NT2/D1 (cell line): ENCODE measurements at regions not wholly inside any gene's neighbourhood (a gene's known extent, or its start where the extent isn't known, plus 50 kb on each side); places are given as distances from the start of the nearest gene placed in this dataset.
"Not testable (repeated sequence)": the region's sequence is repeated elsewhere in the genome, so short reads cannot be mapped to it uniquely, and the experiment has no call there.

Experiments
- DNase-seq: peaks from one replicate; pipeline ENCODE4 v3.0.0-alpha.2; 2011; ENCODE audit warnings: low read depth, low spot score
- H3K27me3 ChIP-seq: 2 replicates; pipeline ENCODE4 v1.6.0; 2011; ENCODE audit warnings: mild to moderate bottlenecking; ENCODE audit not compliant: insufficient read length, insufficient read depth
- H3K36me3 ChIP-seq: 2 replicates; pipeline ENCODE4 v1.6.1; 2011; ENCODE audit warnings: mild to moderate bottlenecking, low read length, mixed read lengths; ENCODE audit not compliant: insufficient read depth, insufficient read length
- H3K4me1 ChIP-seq: 2 replicates; pipeline ENCODE4 v1.5.1; 2011; ENCODE audit not compliant: insufficient read depth, insufficient read length
- H3K4me3 ChIP-seq: 2 replicates; pipeline ENCODE4 v1.5.1; 2011; ENCODE audit warnings: low read depth; ENCODE audit not compliant: insufficient read length
- H3K9ac ChIP-seq: 2 replicates; pipeline ENCODE4 v1.6.0; 2011; ENCODE audit warnings: low read depth; ENCODE audit not compliant: insufficient read length
- H3K9me3 ChIP-seq: 2 replicates; pipeline ENCODE4 v1.5.1; 2011; ENCODE audit warnings: mild to moderate bottlenecking, low read length; ENCODE audit not compliant: insufficient read depth
- SUZ12 ChIP-seq: IDR thresholded peaks from 2 replicates; pipeline ENCODE4 v1.6.1; 2011; ENCODE audit not compliant: insufficient read length, insufficient read depth; ENCODE audit errors: extremely low read depth
- YY1 ChIP-seq: IDR thresholded peaks from 2 replicates; pipeline ENCODE4 v1.6.1; 2011; ENCODE audit not compliant: insufficient read length, insufficient read depth
- ZNF274 ChIP-seq: IDR thresholded peaks from 2 replicates; pipeline ENCODE4 v1.6.1; 2011; ENCODE audit warnings: mild to moderate bottlenecking, low read depth, low read length

- no peak for TF ChIP-seq YY1
- TF ChIP-seq SUZ12: no peak
- no peak for TF ChIP-seq ZNF274
- no peak for DNase-seq
- no peaks in the 10 kb centered on the region for H3K27me3 ChIP-seq
- H3K36me3 ChIP-seq: no peaks in the 10 kb centered on the region
- H3K9me3 ChIP-seq: no peaks in the 10 kb centered on the region
- no peak overlapping the region for H3K9ac ChIP-seq
- H3K4me1 ChIP-seq: no peaks in the 10 kb centered on the region
- H3K4me3 ChIP-seq: no peak overlapping the region
Measured at GRCh38 chr2:176935543-176936102, 277.0 kb upstream of the HNRNPA3 start.

DNA sequence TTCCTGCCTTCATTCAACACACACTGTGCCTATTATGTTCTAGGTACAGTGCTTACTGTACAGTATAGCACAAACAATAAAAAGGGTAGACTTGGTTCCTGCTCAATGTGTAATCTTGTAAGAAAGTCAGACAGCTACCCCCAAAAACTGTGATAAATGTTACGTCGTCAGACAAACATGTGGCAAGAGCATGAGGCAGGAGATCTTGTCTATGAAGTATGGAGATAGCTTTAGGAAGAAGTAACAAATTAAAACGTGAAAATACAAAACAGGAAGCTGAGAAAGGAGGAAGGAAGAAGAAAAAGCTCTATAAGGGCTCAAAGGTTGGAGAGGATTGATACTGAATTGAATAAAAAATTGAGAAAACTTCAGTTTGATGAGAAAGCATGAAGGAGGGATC, 276.2 kb upstream of the HNRNPA3 start:
- Histone ChIP-seq H3K4me3 (no peak overlapping the region), H3K27me3 (no peaks in the 10 kb centered on the region), H3K4me1 (no peaks in the 10 kb centered on the region), H3K9me3 (no peaks in the 10 kb centered on the region), H3K36me3 (no peaks in the 10 kb centered on the region), H3K9ac (no peak overlapping the region)
- no peak for TF ChIP-seq ZNF274
- TF ChIP-seq SUZ12: no peak
- TF ChIP-seq YY1: no peak
- no peak for DNase-seq

DNA sequence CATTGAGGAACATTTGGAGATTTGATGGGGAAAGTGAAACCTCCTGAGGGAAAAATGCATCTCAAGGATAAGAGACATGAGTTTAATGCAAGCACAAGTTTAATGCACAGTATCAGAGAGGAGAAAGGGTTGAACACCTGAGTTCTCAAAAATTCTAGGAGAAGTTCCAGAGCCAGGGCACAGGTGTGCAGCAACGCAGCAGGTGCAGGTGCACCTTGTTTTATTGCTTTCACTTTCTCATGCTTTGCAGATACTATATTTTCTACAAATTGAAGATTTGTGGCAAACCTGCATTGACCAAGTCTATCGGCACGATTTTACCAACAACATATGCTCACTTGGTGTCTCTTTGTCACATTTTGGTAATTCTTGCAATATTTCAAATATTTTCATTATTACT, 267.6 kb upstream of the HNRNPA3 start:
- H3K9me3 ChIP-seq: no peaks in the 10 kb centered on the region
- no peak overlapping the region for H3K4me3 ChIP-seq
- DNase-seq: no peak
- no peaks in the 10 kb centered on the region for H3K27me3 ChIP-seq
- H3K9ac ChIP-seq: no peak overlapping the region
- H3K4me1 ChIP-seq: no peaks in the 10 kb centered on the region
- TF ChIP-seq SUZ12 (no peak), YY1 (no peak), ZNF274 (no peak)
- no peaks in the 10 kb centered on the region for H3K36me3 ChIP-seq

DNA sequence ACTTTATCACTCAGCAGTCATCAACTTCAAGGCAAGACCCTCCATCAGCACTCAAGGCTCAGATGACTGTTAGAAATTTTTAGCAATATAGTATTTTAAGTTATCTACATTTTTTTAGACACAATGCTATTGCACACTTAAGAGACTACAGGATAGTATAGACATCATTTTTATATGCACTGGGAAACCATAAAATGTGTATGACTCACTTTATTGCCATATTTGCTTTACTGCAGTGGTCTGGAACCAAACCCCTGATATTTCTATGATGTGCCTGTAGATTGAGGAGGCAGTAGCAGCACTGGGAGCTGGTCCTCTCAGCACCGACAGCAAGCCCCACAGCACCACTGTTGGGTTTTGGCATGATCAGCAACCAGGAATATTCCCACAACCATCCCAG, 264.8 kb upstream of the HNRNPA3 start:
- no peak overlapping the region for H3K9ac ChIP-seq
- H3K4me1 ChIP-seq: no peaks in the 10 kb centered on the region
- no peaks in the 10 kb centered on the region for H3K36me3 ChIP-seq
- TF ChIP-seq ZNF274 (no peak), SUZ12 (no peak), YY1 (no peak)
- H3K27me3 ChIP-seq: no peaks in the 10 kb centered on the region
- no peaks in the 10 kb centered on the region for H3K9me3 ChIP-seq
- no peak for DNase-seq
- no peak overlapping the region for H3K4me3 ChIP-seq

DNA sequence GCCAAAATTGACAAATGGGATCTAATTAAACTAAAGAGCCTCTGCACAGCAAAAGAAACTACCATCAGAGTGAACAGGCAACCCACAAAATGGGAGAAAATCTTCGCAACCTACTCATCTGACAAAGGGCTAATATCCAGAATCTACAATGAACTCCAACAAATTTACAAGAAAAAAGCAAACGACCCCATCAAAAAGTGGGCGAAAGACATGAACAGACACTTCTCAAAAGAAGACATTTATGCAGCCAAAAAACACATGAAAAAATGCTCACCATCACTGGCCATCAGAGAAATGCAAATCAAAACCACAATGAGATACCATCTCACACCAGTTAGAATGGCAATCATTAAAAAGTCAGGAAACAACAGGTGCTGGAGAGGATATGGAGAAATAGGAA, 261.4 kb upstream of the HNRNPA3 start:
- H3K36me3 ChIP-seq: not testable (repeated sequence)

GRCh38 chr2:176956791-176957190, 255.8 kb upstream of the HNRNPA3 start:
- Histone ChIP-seq H3K27me3 (no peaks in the 10 kb centered on the region), H3K4me3 (no peak overlapping the region), H3K4me1 (no peaks in the 10 kb centered on the region), H3K9ac (no peak overlapping the region), H3K36me3 (no peaks in the 10 kb centered on the region), H3K9me3 (no peaks in the 10 kb centered on the region)
- DNase-seq: no peak
- TF ChIP-seq YY1 (no peak), SUZ12 (no peak), ZNF274 (no peak)

More for the DNA sequence above, 261.4 kb upstream of the HNRNPA3 start:
- not testable (repeated sequence) for H3K27me3 ChIP-seq, H3K9ac ChIP-seq, DNase-seq, H3K9me3 ChIP-seq, H3K4me1 ChIP-seq, H3K4me3 ChIP-seq

DNA sequence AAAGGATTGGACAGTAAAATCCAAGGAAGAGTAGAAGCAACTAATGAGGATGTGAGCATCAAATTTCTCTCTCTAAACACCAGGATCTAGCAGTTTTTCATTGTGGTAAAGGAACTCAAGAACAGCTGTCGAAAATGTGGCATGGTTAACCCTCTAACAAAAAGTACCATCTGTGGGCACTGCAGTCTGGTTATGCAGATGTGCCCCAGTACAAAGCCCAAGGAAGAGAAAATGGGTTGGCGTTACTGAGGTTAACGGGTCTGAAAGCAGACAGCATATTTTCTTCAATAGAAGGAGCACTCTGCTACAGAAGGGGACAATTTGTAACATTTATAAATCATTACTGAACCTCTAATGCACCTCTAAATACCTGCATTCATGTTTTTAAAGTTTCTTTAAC, 253.0 kb upstream of the HNRNPA3 start:
- TF ChIP-seq ZNF274 (no peak), SUZ12 (no peak), YY1 (no peak)
- Histone ChIP-seq H3K27me3 (no peaks in the 10 kb centered on the region), H3K4me1 (no peaks in the 10 kb centered on the region), H3K36me3 (no peaks in the 10 kb centered on the region), H3K9ac (no peak overlapping the region), H3K4me3 (no peak overlapping the region), H3K9me3 (no peaks in the 10 kb centered on the region)
- no peak for DNase-seq

DNA sequence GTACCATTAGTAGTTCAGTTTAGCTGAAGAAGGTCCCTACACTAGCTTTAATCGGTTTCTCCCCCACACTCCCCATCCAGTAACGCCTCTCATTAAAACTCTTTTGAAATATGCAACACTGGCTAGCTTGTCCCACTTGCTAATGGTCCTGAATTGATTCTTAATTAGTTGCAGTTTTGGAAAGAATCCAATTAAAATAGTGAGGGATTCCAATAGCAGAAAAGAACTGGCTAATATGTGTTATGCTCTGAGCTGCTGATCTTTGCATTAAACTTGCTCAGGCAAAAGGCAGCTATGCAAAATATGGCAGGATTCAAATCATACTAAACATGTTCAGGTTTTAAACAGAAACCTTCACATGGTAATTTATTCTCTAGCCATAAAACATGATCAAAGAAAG, 252.5 kb upstream of the HNRNPA3 start:
- Histone ChIP-seq H3K4me1 (no peaks in the 10 kb centered on the region), H3K36me3 (no peaks in the 10 kb centered on the region), H3K27me3 (no peaks in the 10 kb centered on the region), H3K4me3 (no peak overlapping the region), H3K9ac (no peak overlapping the region), H3K9me3 (no peaks in the 10 kb centered on the region)
- DNase-seq: no peak
- TF ChIP-seq ZNF274 (no peak), SUZ12 (no peak), YY1 (no peak)
